GM21717 (cell line): ENCODE measurements at regions not wholly inside any gene's neighbourhood (a gene's known extent, or its start where the extent isn't known, plus 50 kb on each side); places are given as distances from the start of the nearest gene placed in this dataset.

Experiments
- ATAC-seq: cut with Tn5 transposase; IDR thresholded peaks from one replicate; pipeline ENCODE4 v1.9.1; 2021; ENCODE audit warnings: mild to moderate bottlenecking, moderate library complexity; ENCODE audit not compliant: unreplicated experiment

DNA sequence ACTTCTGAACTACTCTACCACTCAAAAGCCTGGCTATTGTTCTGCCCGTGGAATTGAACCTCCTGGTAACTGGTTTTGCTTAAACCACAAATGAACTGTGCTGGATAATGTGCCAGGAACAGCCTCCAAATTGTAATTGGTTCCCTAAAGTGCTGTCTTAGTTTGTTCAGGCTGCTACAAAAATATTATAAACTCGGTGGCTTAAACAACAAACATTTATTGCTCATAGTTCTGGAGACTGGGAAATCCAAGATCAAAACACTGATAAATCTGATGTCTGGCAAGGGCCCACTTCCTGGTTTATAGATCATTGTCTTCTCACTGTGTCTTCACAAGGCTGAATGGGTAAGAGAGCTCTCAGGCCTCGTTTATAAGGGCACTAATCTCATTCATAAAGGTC, 149.2 kb upstream of the NCKAP5 start:
- ATAC-seq, result no peak

DNA sequence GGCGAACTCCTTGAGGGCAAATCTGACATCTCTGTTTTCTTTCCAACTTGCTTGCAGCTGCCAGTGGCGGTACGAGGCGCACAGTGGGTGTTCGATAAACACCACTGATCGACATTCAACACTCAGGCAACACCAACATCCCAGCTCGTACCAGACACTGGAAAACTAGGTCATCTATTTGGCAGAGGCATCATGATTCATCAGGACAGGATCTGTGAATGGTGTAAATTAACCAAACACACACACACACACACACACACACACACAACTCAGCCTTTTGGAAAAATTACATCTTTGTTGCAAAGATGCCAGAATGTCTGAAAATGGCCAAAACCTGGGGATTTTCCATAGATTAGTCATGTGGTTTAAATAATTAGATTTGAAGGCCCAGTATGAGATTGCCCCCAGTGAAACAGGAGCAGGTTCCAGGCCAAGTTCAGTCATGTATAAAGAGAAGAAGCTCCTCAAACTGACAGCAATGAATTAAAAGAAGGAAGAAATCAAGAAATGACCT, 150.5 kb upstream of the NCKAP5 start:
- no peak for ATAC-seq

DNA sequence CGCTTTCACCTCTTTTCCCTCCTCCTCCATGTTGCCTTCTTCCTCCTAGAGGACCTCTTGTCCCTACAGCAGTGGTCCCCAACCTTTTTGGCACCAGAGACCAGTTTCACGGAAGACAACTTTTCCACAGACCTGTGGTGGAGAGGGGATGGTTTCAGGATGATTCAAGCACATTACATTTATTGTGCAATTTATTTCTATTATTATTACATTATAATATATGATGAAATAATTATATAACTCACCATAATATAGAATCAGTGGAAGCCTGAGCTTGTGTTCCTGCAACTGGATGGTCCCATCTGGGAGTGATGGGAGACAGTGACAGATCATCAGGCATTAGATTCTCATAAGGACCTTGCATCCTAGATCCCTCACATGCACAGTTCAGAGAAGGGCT, 152.2 kb upstream of the NCKAP5 start:
- ATAC-seq, result no peak

- no peak for ATAC-seq
Measured at GRCh38 chr2:133721118-133721517, 152.9 kb upstream of the NCKAP5 start.

GRCh38 chr2:133723133-133723532, 154.9 kb upstream of the NCKAP5 start:
- no peak for ATAC-seq

DNA sequence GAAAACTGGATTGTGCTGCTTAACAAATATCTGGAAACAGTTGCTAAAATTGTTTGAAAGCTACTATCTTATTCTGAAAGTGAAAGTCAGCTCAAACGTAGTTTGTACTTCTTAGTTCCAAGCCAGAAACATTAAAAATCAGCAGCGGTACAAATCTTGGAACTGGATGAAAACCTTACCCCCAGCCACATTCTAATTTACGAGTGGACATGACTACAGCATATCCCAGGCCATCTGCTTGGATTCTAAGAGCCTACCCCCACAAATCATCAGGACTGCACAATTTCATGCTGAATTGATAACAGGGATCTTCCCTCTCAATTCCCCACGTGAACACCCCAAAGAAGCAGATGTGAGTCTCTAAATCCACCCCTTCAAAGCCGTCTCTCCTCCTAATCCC, 158.7 kb upstream of the NCKAP5 start:
- ATAC-seq, result no peak

DNA sequence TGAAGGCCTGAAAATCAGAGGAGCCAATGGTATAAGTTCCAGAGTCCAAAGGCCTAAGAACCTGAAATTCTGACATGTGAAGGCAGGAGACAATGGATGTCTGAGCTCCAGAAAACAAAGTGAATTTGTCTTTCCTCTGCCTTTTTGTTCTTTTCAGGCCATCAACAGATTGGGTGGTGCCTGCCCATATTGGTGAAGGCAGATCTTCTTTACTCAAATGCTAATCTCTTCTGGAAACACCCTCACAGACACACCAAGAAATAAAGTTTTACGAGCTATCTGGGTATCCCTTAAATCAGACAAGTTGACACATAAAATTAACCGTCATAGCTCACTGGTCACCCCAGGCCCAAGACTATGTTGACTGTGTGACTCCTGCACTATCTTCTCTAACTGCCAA, 163.8 kb upstream of the NCKAP5 start:
- ATAC-seq, result no peak

- no peak for ATAC-seq
Measured at GRCh38 chr2:133732982-133733900, 165.0 kb upstream of the NCKAP5 start.

GRCh38 chr2:133733901-133734255, 165.6 kb upstream of the NCKAP5 start:
- ATAC-seq, result no peak

DNA sequence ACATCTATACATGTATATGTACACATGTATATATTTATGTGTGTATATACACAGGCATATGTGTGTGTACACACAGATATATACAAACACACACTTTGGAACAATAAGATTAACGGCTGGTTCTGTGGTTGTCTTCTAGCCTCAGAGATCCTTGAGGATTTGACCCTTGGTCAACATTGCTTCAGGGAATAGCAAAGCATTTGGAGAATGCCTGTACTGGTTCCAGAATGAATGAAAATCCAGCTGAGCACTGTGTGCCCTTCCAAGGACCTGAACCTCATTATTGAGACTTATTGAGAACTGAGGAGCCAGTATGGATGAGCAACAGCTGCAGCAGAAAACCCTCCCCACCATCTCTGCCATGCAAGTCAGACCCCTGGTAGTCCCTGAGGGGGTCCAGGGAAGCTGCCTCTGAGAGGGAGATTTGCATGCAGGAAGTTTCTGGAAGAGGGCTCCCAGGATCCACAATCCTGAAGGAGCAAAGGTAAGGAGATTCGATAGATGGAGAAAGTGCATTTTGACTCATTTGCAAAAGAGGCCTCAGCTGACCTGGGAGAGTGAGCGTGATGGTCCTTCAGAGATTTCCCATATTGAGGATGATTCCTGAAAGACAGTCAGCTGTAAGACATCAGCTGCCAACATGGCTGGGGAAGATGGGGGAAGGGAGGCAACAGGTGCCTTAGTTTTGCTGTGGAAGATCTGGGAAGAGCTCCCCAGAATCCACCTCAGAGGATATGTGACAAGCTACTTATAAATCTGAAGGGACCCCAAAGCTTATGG, 166.6 kb upstream of the NCKAP5 start:
- no peak for ATAC-seq

- ATAC-seq, result no peak
Measured at GRCh38 chr2:133736674-133737073, 168.4 kb upstream of the NCKAP5 start.

DNA sequence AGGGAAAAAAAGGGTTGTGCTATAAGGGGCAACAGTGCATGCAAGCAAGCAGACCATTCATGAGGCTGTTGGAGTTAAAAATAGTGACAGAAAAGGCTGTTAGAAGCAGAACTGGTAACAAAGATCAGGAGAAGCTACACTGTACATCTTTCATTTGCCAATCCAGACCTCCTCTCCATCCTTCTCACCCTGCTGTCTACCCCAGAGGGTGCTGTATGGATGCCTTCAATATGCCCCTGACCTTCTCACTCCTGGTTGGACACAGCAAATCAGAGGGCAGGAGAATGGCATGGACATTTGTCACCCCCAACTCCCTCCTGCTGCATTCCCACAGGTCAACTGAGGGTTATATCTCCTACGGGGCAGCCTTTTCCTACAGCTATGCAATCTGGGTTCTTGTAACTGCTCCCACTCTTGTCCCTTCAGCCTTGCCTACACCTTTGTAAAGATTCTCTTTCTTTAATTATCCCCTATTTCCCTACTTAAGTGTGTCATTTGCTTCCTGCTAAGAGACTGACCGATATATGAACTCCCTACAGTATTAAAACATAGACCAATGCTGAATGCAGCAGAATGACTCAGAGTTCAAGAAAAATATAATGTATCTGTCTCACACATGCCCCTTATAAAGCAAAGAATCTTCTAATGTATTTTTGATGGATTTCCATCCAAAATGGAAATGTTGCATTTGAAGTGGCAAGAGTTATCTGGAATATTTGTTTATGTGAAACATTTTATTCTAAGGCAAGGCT, 169.2 kb upstream of the NCKAP5 start:
- no peak for ATAC-seq

DNA sequence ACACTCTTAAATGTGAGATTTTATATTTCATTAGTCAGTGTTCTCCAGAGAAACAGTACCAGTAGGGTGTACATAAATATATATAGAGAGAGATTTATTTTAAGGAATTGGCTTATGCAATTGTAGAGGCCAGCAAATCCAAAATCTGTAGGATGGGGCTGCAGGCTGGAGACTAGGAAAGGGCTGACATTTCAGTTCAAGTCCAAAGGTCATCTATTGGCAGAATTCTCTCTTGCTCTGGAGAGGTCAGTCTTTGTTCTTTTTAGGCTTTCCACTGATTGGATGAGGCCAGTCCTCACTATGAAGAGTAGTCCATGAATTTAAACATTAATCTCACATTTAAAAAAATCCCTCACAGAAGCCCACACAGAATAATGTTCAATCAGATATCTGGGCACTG, 170.8 kb upstream of the NCKAP5 start:
- no peak for ATAC-seq

DNA sequence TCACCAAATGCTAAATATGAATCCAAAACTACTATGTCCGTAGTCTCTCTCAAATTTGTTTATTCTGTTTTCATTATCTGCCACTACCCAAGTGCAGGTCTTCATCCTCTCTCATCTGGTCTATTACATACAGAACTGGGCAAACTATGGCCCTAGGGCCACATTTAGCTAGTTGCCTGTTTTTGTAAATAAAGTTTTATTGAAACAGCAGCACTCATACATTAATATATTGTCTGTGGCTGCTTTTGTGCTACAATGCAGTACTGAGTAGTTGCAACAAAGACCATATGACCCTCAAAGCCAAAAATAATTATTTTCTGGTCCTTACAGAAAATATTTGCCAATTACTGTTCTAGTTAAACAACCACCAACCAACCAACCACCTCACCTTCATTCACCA, 172.2 kb upstream of the NCKAP5 start:
- ATAC-seq, result no peak

DNA sequence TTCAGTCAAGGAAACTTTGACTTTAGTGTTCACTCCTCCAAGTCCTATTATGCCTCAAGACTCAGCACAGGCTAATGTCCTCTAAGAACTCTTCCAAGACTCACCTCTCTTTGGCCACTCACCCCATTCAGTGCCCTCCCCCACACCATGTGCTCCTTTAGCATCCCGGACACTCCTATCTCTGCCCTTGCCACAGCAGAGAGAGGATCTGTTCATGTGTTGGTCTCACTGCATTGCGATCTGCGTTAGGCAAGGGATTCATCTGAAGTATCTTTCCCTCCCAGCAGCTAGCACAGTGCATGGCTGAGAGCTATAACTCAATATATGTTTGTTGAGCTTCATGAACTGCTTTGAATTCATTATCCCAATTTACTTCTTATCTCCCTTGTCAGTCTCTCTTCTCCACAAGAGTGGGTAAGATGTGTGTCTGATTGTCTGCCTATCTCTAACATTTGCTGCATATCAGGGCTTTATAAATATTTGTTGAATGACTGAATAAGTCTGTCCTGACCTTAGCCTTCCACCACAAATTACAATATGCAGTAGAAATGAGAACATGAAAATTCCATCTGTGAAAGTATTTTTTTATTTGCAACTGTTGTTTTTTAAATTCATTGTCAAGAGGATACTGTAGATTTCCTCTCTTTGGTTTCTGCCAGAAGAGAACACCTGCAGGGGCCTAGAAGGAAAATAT, 179.9 kb upstream of the NCKAP5 start:
- ATAC-seq, result no peak

DNA sequence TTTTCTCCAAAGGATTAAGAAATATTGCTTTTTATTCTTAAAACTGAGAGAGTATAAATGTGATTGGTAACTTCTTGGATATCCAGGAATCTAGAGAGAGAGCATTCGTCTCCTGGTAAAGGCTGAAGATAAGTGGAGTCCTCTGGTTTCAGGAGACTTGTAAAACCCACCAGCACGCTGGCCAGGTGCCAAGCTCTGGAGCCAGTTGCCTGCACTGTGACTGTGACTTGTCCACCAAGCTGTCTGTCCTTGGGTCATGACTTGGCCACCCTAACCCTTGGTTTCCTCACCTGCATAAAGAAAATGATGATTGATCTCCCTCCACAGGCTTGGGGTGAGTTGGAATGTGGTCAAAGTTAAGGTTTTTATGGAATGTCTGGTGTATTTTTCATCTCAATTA, 185.4 kb upstream of the NCKAP5 start:
- no peak for ATAC-seq

GRCh38 chr2:133755480-133756300, 187.4 kb upstream of the NCKAP5 start:
- ATAC-seq, result no peak

GRCh38 chr2:133756833-133757232, 188.6 kb upstream of the NCKAP5 start:
- no peak for ATAC-seq

- no peak for ATAC-seq
Measured at GRCh38 chr2:133760376-133760775, 192.1 kb upstream of the NCKAP5 start.

- no peak for ATAC-seq
Measured at GRCh38 chr2:133765658-133766057, 197.4 kb upstream of the NCKAP5 start.
